ENCODE measurements at regions not wholly inside any gene's neighbourhood (a gene's known extent, or its start where the extent isn't known, plus 50 kb on each side); places are given as distances from the start of the nearest gene placed in this dataset.

DNA sequence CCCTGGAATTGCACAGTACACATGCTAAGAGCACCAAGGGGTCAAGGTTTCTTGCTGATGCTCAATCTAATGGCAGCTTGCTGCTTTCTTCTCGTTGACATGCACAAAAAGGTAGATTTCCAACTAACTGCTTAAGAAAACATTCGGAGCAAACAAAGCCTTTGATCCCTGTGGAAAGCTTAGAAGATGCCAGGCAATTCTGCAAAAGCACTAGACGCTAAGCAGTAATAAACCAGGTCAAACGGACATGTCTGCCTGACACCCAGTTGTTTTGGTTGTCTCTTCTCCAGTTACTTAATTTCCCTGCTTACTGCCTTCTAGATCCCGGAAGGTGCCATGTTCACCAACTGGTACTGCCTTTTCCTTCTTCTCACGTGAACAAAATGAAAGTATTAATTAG is 100.5 kb upstream of the TMCC3 start:
- ATAC-seq (ENCODE audit: low read depth) (no peak), DNase-seq (no peak)
- ChIA-PET CTCF (no interaction called here), POLR2A (no interaction called here)
- Mint-ChIP-seq H3K36me3 (ENCODE audit: low read depth) (peaks cover 15% of the 10 kb centered on the region), H3K9me3 (no peaks in the 10 kb centered on the region), H3K27me3 (no peaks in the 10 kb centered on the region), H3K27ac (no peak overlapping the region), H3K4me3 (no peak overlapping the region), H3K4me1 (no peaks in the 10 kb centered on the region)
- intact Hi-C loops (cut with micrococcal nuclease): no loop called here
- TF ChIP-seq, protein P1, sequence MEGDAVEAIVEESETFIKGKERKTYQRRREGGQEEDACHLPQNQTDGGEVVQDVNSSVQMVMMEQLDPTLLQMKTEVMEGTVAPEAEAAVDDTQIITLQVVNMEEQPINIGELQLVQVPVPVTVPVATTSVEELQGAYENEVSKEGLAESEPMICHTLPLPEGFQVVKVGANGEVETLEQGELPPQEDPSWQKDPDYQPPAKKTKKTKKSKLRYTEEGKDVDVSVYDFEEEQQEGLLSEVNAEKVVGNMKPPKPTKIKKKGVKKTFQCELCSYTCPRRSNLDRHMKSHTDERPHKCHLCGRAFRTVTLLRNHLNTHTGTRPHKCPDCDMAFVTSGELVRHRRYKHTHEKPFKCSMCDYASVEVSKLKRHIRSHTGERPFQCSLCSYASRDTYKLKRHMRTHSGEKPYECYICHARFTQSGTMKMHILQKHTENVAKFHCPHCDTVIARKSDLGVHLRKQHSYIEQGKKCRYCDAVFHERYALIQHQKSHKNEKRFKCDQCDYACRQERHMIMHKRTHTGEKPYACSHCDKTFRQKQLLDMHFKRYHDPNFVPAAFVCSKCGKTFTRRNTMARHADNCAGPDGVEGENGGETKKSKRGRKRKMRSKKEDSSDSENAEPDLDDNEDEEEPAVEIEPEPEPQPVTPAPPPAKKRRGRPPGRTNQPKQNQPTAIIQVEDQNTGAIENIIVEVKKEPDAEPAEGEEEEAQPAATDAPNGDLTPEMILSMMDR (IDR thresholded peaks at IDR 0.05): no peak

DNA sequence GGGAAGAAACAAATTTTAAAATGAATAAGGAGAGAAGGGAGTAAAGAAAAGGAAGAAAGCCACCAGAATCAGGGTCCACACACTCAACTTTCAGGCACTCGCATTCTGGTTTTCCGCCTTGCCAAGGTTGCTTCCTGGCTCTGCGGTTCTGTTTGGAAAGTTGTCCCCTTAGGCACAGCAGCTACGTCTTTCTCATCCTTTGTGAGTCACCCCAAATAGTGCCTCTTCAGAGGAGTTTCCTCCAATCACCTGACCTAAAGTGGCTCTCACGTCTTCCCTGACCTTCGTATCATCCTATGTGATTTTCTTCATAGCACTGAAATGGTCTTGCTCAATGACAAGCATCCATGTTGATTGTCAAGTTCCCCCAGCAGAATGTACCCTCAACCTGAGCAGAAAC is 99.5 kb upstream of the TMCC3 start:
- DNase-seq (no peak), ATAC-seq (ENCODE audit: low read depth) (no peak)
- TF ChIP-seq, protein P1 (IDR thresholded peaks at IDR 0.05): no peak
- Mint-ChIP-seq H3K9me3 (no peaks in the 10 kb centered on the region), H3K36me3 (ENCODE audit: low read depth) (peaks cover 15% of the 10 kb centered on the region), H3K4me3 (no peak overlapping the region), H3K27me3 (no peaks in the 10 kb centered on the region), H3K27ac (no peak overlapping the region), H3K4me1 (no peaks in the 10 kb centered on the region)
- POLR2A ChIA-PET: no interaction called here
- CTCF ChIA-PET: no interaction called here
- intact Hi-C loops (cut with micrococcal nuclease): no loop called here

DNA sequence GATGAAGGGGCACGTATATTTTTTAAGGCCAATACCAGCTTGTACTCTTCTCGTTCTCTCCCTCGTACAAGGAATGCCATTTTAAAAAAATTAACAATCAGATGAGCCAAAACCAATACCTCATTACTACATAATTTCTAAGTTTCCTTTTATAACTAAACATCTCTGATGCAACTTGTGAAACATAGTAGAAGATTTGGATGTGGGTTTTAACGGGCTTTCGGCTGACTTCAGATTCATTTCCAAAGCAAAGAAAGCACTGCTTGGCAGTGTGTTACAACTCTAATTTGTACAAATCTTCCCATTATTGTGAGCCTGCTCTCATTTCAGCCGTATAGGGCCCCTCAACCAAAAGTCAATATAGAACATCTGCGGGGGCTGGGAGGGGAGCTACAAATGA is 99.1 kb upstream of the TMCC3 start:
- POLR2A ChIA-PET: no interaction called here
- Mint-ChIP-seq H3K4me3 (no peak overlapping the region), H3K4me1 (no peaks in the 10 kb centered on the region), H3K27me3 (no peaks in the 10 kb centered on the region), H3K9me3 (no peaks in the 10 kb centered on the region), H3K36me3 (ENCODE audit: low read depth) (peaks cover 14% of the 10 kb centered on the region), H3K27ac (no peak overlapping the region)
- TF ChIP-seq, protein P1 (IDR thresholded peaks at IDR 0.05): no peak
- CTCF ChIA-PET: no interaction called here
- ATAC-seq (ENCODE audit: low read depth): no peak
- DNase-seq: no peak
- intact Hi-C loops (cut with micrococcal nuclease): no loop called here

DNA sequence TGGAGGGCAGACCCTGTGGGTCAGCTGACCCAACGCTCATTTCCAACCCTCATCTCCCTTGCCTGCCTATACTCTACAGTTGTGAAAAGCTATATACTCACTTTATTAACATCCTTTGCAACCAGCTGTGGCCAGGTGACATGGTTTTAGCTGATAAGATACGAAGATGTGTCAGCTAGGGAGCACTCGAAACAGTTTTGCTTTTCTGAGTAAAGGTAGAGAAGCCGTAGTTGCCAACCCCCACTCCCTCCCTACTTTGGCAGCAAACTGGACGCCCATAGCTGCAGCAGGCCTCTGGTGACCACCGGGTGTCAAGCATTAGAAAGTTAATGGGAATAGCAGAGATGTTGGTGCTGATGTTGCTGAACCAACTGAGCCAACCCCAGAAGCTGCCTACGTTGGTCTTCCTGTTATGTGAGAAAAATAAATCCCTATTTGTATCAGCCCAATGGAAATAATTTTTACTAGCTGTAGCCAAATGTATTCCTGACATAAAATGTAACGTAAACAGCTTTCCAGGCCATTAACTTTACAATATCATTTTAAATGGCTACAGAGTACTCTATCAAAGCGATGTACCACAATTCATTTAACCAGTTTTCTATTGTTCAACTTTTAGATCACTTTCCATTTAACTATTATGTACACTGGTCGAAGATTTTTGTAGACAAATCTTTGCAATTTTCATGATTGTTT is 98.5 kb upstream of the TMCC3 start:
- intact Hi-C loops (cut with micrococcal nuclease): no loop called here
- no peaks in the 10 kb centered on the region for H3K27me3 Mint-ChIP-seq
- POLR2A ChIA-PET: no interaction called here
- H3K27ac Mint-ChIP-seq: no peak overlapping the region
- CTCF ChIA-PET: no interaction called here
- H3K9me3 Mint-ChIP-seq: no peaks in the 10 kb centered on the region
- DNase-seq (no peak), ATAC-seq (ENCODE audit: low read depth) (no peak)
- H3K4me1 Mint-ChIP-seq: no peaks in the 10 kb centered on the region
- peaks cover 8% of the 10 kb centered on the region for H3K36me3 Mint-ChIP-seq (ENCODE audit: low read depth)
- no peak overlapping the region for H3K4me3 Mint-ChIP-seq
- TF ChIP-seq, protein P1 (IDR thresholded peaks at IDR 0.05): no peak

DNA sequence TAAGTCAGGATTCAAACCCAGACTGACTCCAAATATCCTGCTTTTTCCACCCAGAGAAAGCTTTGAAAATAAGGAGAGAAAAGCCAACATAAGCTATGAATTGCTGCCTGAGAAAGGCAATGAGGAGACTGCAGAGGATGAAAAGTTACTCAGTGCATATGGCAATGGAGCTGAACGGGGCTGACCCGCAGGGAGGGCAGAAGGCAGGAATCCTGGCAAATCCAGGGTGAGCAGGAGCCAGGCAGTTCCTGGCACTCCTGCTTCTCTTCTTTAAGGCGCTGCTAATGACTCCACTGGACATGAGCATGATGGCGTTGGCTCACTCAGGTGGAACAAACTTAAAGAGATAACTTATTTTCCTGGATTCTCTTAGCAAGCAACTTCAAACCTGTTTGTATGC is 95.2 kb upstream of the TMCC3 start:
- Mint-ChIP-seq H3K27ac (no peak overlapping the region), H3K36me3 (ENCODE audit: low read depth) (no peaks in the 10 kb centered on the region), H3K4me3 (no peak overlapping the region), H3K27me3 (no peaks in the 10 kb centered on the region), H3K9me3 (no peaks in the 10 kb centered on the region), H3K4me1 (no peaks in the 10 kb centered on the region)
- DNase-seq (no peak), ATAC-seq (ENCODE audit: low read depth) (no peak)
- POLR2A ChIA-PET: no interaction called here
- TF ChIP-seq, protein P1 (IDR thresholded peaks at IDR 0.05): no peak
- CTCF ChIA-PET: interaction anchor here (1.3 kb wide), 1 partner anchor 130 kb away, joined by 5 read pairs; no protein-coding TSS in a partner anchor
- intact Hi-C loops (cut with micrococcal nuclease): no loop called here
